ENCODE measurements at regions not wholly inside any gene's neighbourhood (a gene's known extent, or its start where the extent isn't known, plus 50 kb on each side); places are given as distances from the start of the nearest gene placed in this dataset.
"Not testable (repeated sequence)": the region's sequence is repeated elsewhere in the genome, so short reads cannot be mapped to it uniquely, and the experiment has no call there.

- Histone ChIP-seq H3K27ac (no peak overlapping the region), H3K4me2 (no peak overlapping the region), H3K9me3 (no peaks in the 10 kb centered on the region), H3K4me1 (no peaks in the 10 kb centered on the region), H3K4me3 (no peak overlapping the region)
- DNase-seq (ENCODE audit: low read depth in 1 of 2, low spot score in 1 of 2), result no peak
- ATAC-seq, result no peak
- ChIA-PET POLR2A (no interaction called here), CTCF (no interaction called here)
- TF ChIP-seq EP300 (IDR thresholded peaks at IDR 0.05), result no peak
- no peak for TF ChIP-seq POLR2A (IDR thresholded peaks at IDR 0.05; ENCODE audit: low read length)
- FAIRE-seq, result no peak
Measured at GRCh38 chr9:1184146-1184545, 134.0 kb downstream of the DMRT2 start.

GRCh38 chr9:1187137-1187536, 137.0 kb downstream of the DMRT2 start:
- ATAC-seq; H3K4me3 ChIP-seq; FAIRE-seq; H3K9me3 ChIP-seq; H3K4me2 ChIP-seq; CTCF ChIA-PET; H3K27ac ChIP-seq; DNase-seq (ENCODE audit: low read depth in 1 of 2, low spot score in 1 of 2); H3K4me1 ChIP-seq; POLR2A ChIA-PET: not testable (repeated sequence)
- WGBS (ENCODE audit: missing lambda C conversion rate), result 6% methylated on average over 9 of the region's 9 CpGs

DNA sequence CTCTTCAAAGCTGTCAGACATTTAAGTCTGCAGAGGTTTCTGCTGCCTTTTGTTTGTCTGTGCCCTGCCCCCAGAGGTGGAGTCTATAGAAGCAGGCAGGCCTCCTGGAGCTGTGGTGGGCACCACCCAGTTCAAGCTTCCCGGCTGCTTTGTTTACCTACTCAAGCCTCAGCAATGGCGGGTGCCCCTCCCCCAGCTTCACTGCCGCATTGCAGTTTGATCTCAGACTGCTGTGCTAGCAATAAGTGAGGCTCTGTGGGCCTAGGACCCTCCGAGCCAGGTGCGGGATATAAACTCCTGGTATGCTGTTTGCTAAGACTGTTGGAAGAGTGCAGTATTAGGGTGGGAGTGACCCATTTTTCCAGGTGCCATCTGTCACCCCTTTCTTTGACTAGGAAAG, 145.5 kb downstream of the DMRT2 start:
- 43% methylated on average over 3 of the region's 5 CpGs for WGBS (ENCODE audit: missing lambda C conversion rate)
- H3K4me3 ChIP-seq; H3K27ac ChIP-seq; DNase-seq (ENCODE audit: low read depth in 1 of 2, low spot score in 1 of 2); H3K4me2 ChIP-seq; ATAC-seq; POLR2A ChIA-PET; H3K9me3 ChIP-seq; FAIRE-seq; H3K4me1 ChIP-seq; CTCF ChIA-PET: not testable (repeated sequence)

- DNase-seq (ENCODE audit: low read depth in 1 of 2, low spot score in 1 of 2), result no peak
- H3K4me2 ChIP-seq, result no peak overlapping the region
- H3K27ac ChIP-seq, result no peak overlapping the region
- 0% methylated on average over 1 of the region's 1 CpG for WGBS (ENCODE audit: missing lambda C conversion rate)
- CTCF ChIA-PET, result no interaction called here
- H3K4me3 ChIP-seq, result no peak overlapping the region
- POLR2A ChIA-PET, result no interaction called here
- TF ChIP-seq TFCP2L1 (CRISPR knock-in tag; IDR thresholded peaks at IDR 0.05), result no peak
- TF ChIP-seq GATA3 (IDR thresholded peaks at IDR 0.05; ENCODE audit: borderline replicate concordance), result no peak
- TF ChIP-seq EHMT2 (IDR thresholded peaks at IDR 0.05; ENCODE audit: low read depth), result no peak
- TF ChIP-seq FOSB (CRISPR knock-in tag; IDR thresholded peaks at IDR 0.05), result no peak
- TF ChIP-seq, protein P1, sequence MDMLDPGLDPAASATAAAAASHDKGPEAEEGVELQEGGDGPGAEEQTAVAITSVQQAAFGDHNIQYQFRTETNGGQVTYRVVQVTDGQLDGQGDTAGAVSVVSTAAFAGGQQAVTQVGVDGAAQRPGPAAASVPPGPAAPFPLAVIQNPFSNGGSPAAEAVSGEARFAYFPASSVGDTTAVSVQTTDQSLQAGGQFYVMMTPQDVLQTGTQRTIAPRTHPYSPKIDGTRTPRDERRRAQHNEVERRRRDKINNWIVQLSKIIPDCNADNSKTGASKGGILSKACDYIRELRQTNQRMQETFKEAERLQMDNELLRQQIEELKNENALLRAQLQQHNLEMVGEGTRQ (IDR thresholded peaks at IDR 0.05), result no peak
- TF ChIP-seq, protein P2, sequence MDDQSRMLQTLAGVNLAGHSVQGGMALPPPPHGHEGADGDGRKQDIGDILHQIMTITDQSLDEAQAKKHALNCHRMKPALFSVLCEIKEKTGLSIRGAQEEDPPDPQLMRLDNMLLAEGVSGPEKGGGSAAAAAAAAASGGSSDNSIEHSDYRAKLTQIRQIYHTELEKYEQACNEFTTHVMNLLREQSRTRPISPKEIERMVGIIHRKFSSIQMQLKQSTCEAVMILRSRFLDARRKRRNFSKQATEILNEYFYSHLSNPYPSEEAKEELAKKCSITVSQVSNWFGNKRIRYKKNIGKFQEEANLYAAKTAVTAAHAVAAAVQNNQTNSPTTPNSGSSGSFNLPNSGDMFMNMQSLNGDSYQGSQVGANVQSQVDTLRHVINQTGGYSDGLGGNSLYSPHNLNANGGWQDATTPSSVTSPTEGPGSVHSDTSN (IDR thresholded peaks at IDR 0.05), result no peak
- TF ChIP-seq JUN (IDR thresholded peaks at IDR 0.05), result no peak
- TF ChIP-seq SMC3 (IDR thresholded peaks at IDR 0.05), result no peak
- TF ChIP-seq, protein P3, sequence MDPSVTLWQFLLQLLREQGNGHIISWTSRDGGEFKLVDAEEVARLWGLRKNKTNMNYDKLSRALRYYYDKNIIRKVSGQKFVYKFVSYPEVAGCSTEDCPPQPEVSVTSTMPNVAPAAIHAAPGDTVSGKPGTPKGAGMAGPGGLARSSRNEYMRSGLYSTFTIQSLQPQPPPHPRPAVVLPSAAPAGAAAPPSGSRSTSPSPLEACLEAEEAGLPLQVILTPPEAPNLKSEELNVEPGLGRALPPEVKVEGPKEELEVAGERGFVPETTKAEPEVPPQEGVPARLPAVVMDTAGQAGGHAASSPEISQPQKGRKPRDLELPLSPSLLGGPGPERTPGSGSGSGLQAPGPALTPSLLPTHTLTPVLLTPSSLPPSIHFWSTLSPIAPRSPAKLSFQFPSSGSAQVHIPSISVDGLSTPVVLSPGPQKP (IDR thresholded peaks at IDR 0.05; ENCODE audit: low read depth, low read length), result no peak
- no peak for TF ChIP-seq HMGXB4 (CRISPR knock-in tag; IDR thresholded peaks at IDR 0.05; ENCODE audit: borderline replicate concordance)
- TF ChIP-seq RNF2 (IDR thresholded peaks at IDR 0.05; ENCODE audit: borderline replicate concordance, low read depth), result no peak
- TF ChIP-seq NFE2L2 (conservative IDR thresholded peaks at IDR 0.05; ENCODE audit: low read length), result no peak
- no peak for TF ChIP-seq ZNF302 (CRISPR knock-in tag; IDR thresholded peaks at IDR 0.05)
- no peak for TF ChIP-seq ZFP36 (IDR thresholded peaks at IDR 0.05; ENCODE audit: borderline replicate concordance, partially characterized antibody)
- no peak for TF ChIP-seq ZC3H11A (IDR thresholded peaks at IDR 0.05)
- no peak for TF ChIP-seq CEBPB (IDR thresholded peaks at IDR 0.05)
- TF ChIP-seq HOXA7 (CRISPR knock-in tag; IDR thresholded peaks at IDR 0.05), result no peak
- no peak for TF ChIP-seq SREBF2 (IDR thresholded peaks at IDR 0.05)
- TF ChIP-seq, protein P4, sequence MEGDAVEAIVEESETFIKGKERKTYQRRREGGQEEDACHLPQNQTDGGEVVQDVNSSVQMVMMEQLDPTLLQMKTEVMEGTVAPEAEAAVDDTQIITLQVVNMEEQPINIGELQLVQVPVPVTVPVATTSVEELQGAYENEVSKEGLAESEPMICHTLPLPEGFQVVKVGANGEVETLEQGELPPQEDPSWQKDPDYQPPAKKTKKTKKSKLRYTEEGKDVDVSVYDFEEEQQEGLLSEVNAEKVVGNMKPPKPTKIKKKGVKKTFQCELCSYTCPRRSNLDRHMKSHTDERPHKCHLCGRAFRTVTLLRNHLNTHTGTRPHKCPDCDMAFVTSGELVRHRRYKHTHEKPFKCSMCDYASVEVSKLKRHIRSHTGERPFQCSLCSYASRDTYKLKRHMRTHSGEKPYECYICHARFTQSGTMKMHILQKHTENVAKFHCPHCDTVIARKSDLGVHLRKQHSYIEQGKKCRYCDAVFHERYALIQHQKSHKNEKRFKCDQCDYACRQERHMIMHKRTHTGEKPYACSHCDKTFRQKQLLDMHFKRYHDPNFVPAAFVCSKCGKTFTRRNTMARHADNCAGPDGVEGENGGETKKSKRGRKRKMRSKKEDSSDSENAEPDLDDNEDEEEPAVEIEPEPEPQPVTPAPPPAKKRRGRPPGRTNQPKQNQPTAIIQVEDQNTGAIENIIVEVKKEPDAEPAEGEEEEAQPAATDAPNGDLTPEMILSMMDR (IDR thresholded peaks at IDR 0.05), result no peak
- H3K9me3 ChIP-seq, result no peaks in the 10 kb centered on the region
- no peaks in the 10 kb centered on the region for H3K4me1 ChIP-seq
- no peak for FAIRE-seq
- ATAC-seq, result no peak
Measured at GRCh38 chr9:1198085-1198484, 147.9 kb downstream of the DMRT2 start.

Measured in A549 (cell line).